ENCODE measurements at regions not wholly inside any gene's neighbourhood (a gene's known extent, or its start where the extent isn't known, plus 50 kb on each side); places are given as distances from the start of the nearest gene placed in this dataset.
"Not testable (repeated sequence)": the region's sequence is repeated elsewhere in the genome, so short reads cannot be mapped to it uniquely, and the experiment has no call there.

- no peaks in the 10 kb centered on the region for H3K27me3 ChIP-seq (ENCODE audit: insufficient read depth, low read length)
- H3K36me3 ChIP-seq (ENCODE audit: insufficient read depth, low read length): no peaks in the 10 kb centered on the region
- peaks cover 3% of the 10 kb centered on the region for H3K9me3 ChIP-seq (ENCODE audit: low read length)
Observed at GRCh38 chr7:16268821-16269768, 152.2 kb downstream of the CRPPA start.

GRCh38 chr7:16267953-16268820 is 153.2 kb downstream of the CRPPA start:
- no peaks in the 10 kb centered on the region for H3K36me3 ChIP-seq (ENCODE audit: insufficient read depth, low read length)
- no peak overlapping the region for H3K4me3 ChIP-seq (ENCODE audit: low read length)
- H3K4me1 ChIP-seq (ENCODE audit: insufficient read depth, low read length): no peaks in the 10 kb centered on the region
- H3K9me3 ChIP-seq (ENCODE audit: low read length): no peaks in the 10 kb centered on the region
- H3K27me3 ChIP-seq (ENCODE audit: insufficient read depth, low read length): no peaks in the 10 kb centered on the region
- H2AFZ ChIP-seq (ENCODE audit: low read depth, low read length): no peak overlapping the region

More at GRCh38 chr7:16268821-16269768, 152.2 kb downstream of the CRPPA start:
- H3K4me3 ChIP-seq (ENCODE audit: low read length): no peak overlapping the region
- no peak overlapping the region for H2AFZ ChIP-seq (ENCODE audit: low read depth, low read length)
- no peaks in the 10 kb centered on the region for H3K4me1 ChIP-seq (ENCODE audit: insufficient read depth, low read length)

GRCh38 chr7:16266877-16267276 is 154.5 kb downstream of the CRPPA start:
- no peaks in the 10 kb centered on the region for H3K4me1 ChIP-seq (ENCODE audit: insufficient read depth, low read length)
- H2AFZ ChIP-seq (ENCODE audit: low read depth, low read length): no peak overlapping the region
- H3K36me3 ChIP-seq (ENCODE audit: insufficient read depth, low read length): no peaks in the 10 kb centered on the region
- H3K4me3 ChIP-seq (ENCODE audit: low read length): no peak overlapping the region
- H3K27me3 ChIP-seq (ENCODE audit: insufficient read depth, low read length): no peaks in the 10 kb centered on the region
- no peaks in the 10 kb centered on the region for H3K9me3 ChIP-seq (ENCODE audit: low read length)

- H3K9me3 ChIP-seq (ENCODE audit: low read length); H3K27me3 ChIP-seq (ENCODE audit: insufficient read depth, low read length); H2AFZ ChIP-seq (ENCODE audit: low read depth, low read length); H3K4me1 ChIP-seq (ENCODE audit: insufficient read depth, low read length); H3K4me3 ChIP-seq (ENCODE audit: low read length); H3K36me3 ChIP-seq (ENCODE audit: insufficient read depth, low read length): not testable (repeated sequence)
Observed at GRCh38 chr7:16266470-16266869, 154.9 kb downstream of the CRPPA start.

- no peak overlapping the region for H3K4me3 ChIP-seq (ENCODE audit: low read length)
- no peaks in the 10 kb centered on the region for H3K9me3 ChIP-seq (ENCODE audit: low read length)
Observed at GRCh38 chr7:16265863-16266458, 155.4 kb downstream of the CRPPA start.

GRCh38 chr7:16264823-16265804 is 156.2 kb downstream of the CRPPA start:
- H3K36me3 ChIP-seq (ENCODE audit: insufficient read depth, low read length): no peaks in the 10 kb centered on the region
- H3K27me3 ChIP-seq (ENCODE audit: insufficient read depth, low read length): no peaks in the 10 kb centered on the region
- H3K4me3 ChIP-seq (ENCODE audit: low read length): no peak overlapping the region
- no peaks in the 10 kb centered on the region for H3K9me3 ChIP-seq (ENCODE audit: low read length)
- peaks cover 2% of the 10 kb centered on the region for H3K4me1 ChIP-seq (ENCODE audit: insufficient read depth, low read length)
- H2AFZ ChIP-seq (ENCODE audit: low read depth, low read length): no peak overlapping the region

More at GRCh38 chr7:16265863-16266458, 155.4 kb downstream of the CRPPA start:
- H3K4me1 ChIP-seq (ENCODE audit: insufficient read depth, low read length): no peaks in the 10 kb centered on the region
- no peaks in the 10 kb centered on the region for H3K36me3 ChIP-seq (ENCODE audit: insufficient read depth, low read length)
- H3K27me3 ChIP-seq (ENCODE audit: insufficient read depth, low read length): no peaks in the 10 kb centered on the region
- no peak overlapping the region for H2AFZ ChIP-seq (ENCODE audit: low read depth, low read length)

- Histone ChIP-seq H3K27me3 (ENCODE audit: insufficient read depth, low read length) (no peaks in the 10 kb centered on the region), H3K4me1 (ENCODE audit: insufficient read depth, low read length) (peaks cover 2% of the 10 kb centered on the region), H3K9me3 (ENCODE audit: low read length) (no peaks in the 10 kb centered on the region), H3K36me3 (ENCODE audit: insufficient read depth, low read length) (no peaks in the 10 kb centered on the region), H3K4me3 (ENCODE audit: low read length) (no peak overlapping the region), H2AFZ (ENCODE audit: low read depth, low read length) (no peak overlapping the region)
Observed at GRCh38 chr7:16264036-16264819, 157.1 kb downstream of the CRPPA start.

- H3K27me3 ChIP-seq (ENCODE audit: insufficient read depth, low read length); H3K9me3 ChIP-seq (ENCODE audit: low read length); H2AFZ ChIP-seq (ENCODE audit: low read depth, low read length); H3K4me1 ChIP-seq (ENCODE audit: insufficient read depth, low read length); H3K4me3 ChIP-seq (ENCODE audit: low read length); H3K36me3 ChIP-seq (ENCODE audit: insufficient read depth, low read length): not testable (repeated sequence)
Observed at GRCh38 chr7:16263377-16263776, 158.0 kb downstream of the CRPPA start.

- peaks cover 2% of the 10 kb centered on the region for H3K4me1 ChIP-seq (ENCODE audit: insufficient read depth, low read length)
- no peaks in the 10 kb centered on the region for H3K9me3 ChIP-seq (ENCODE audit: low read length)
- H3K27me3 ChIP-seq (ENCODE audit: insufficient read depth, low read length): no peaks in the 10 kb centered on the region
- no peak overlapping the region for H2AFZ ChIP-seq (ENCODE audit: low read depth, low read length)
- no peak overlapping the region for H3K4me3 ChIP-seq (ENCODE audit: low read length)
- H3K36me3 ChIP-seq (ENCODE audit: insufficient read depth, low read length): no peaks in the 10 kb centered on the region
Observed at GRCh38 chr7:16261654-16262053, 159.7 kb downstream of the CRPPA start.

GRCh38 chr7:16261100-16261499 is 160.2 kb downstream of the CRPPA start:
- H3K4me3 ChIP-seq (ENCODE audit: low read length): no peak overlapping the region
- H2AFZ ChIP-seq (ENCODE audit: low read depth, low read length): no peak overlapping the region
- H3K4me1 ChIP-seq (ENCODE audit: insufficient read depth, low read length): peaks cover 2% of the 10 kb centered on the region
- H3K27me3 ChIP-seq (ENCODE audit: insufficient read depth, low read length): no peaks in the 10 kb centered on the region
- H3K9me3 ChIP-seq (ENCODE audit: low read length): no peaks in the 10 kb centered on the region
- no peaks in the 10 kb centered on the region for H3K36me3 ChIP-seq (ENCODE audit: insufficient read depth, low read length)

- H3K9me3 ChIP-seq (ENCODE audit: low read length): no peaks in the 10 kb centered on the region
- H2AFZ ChIP-seq (ENCODE audit: low read depth, low read length): no peak overlapping the region
- H3K4me1 ChIP-seq (ENCODE audit: insufficient read depth, low read length): peaks cover 2% of the 10 kb centered on the region
- no peaks in the 10 kb centered on the region for H3K27me3 ChIP-seq (ENCODE audit: insufficient read depth, low read length)
- H3K4me3 ChIP-seq (ENCODE audit: low read length): no peak overlapping the region
- H3K36me3 ChIP-seq (ENCODE audit: insufficient read depth, low read length): no peaks in the 10 kb centered on the region
Observed at GRCh38 chr7:16260236-16260728, 161.1 kb downstream of the CRPPA start.
